EL (cell line): ENCODE measurements at regions not wholly inside any gene's neighbourhood (a gene's known extent, or its start where the extent isn't known, plus 50 kb on each side); places are given as distances from the start of the nearest gene placed in this dataset.

ENCODE experiments used
- DNase-seq: peaks from one replicate; pipeline ENCODE4 v3.0.0-alpha.2; 2016

DNA sequence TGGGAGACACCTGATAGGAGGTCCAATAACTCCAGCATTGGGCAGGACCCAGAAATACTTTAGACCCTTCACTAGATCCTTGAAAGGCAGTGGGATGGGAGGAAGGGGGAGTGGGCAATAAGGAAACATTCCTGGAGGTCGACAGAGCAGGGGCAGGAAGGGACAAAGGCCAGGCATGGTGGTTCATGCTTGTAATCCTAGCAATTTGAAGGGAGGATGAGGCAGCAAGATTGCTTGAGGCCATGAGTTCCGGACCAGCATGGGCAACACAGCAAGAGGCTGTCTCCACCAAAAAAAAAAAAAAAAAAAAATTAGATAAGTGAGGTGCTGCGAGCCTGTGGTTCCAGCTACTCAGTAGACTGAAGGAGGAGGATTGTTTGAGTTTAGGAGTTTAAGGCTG lies 134.9 kb downstream of the JCAD start:
- DNase-seq: no peak

DNA sequence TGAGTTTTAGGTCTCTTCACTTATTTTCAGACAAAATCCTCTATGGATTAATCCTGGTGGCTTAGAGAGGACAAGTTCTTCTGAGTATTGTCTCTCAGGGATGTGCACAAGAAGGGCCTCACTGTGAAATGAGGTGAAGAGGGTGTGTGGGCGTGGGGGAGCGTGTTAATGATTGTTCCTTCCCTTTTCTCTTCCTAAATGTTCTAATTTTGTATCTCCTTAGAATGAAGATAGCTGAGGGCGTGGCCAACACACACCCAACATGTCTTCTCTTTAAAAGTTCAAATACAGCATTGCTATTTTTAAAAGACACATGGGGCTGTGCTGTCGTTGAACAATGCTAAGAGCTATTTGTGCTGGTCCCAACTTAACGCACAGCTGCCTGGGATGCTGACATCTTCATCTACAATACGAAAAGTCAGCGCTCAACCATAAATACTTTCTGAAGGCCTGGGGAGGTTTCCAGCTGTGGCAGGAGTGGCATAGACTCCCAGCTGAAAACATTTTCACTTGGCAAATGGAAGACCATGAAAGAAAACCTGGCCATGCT lies 135.9 kb downstream of the JCAD start:
- DNase-seq: no peak

DNA sequence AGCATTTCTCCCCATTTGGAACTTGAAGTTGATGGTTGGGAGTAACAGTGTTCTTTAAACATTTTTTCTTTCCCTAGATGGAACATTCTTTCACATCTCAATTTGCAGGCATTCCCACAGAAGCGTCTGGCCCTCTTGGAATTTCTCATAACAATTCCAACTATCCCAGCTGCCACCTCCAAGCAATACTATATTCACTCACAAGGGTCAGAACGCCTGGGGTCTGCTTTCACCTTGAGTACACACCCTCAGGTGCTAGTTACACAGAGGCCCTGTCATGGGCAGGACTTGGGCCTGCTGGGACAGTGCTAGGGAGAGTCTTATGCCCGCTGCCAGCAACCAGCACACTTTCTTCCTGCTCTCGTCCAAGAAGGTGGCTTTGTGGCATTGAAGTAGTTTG lies 136.5 kb downstream of the JCAD start:
- no peak for DNase-seq

DNA sequence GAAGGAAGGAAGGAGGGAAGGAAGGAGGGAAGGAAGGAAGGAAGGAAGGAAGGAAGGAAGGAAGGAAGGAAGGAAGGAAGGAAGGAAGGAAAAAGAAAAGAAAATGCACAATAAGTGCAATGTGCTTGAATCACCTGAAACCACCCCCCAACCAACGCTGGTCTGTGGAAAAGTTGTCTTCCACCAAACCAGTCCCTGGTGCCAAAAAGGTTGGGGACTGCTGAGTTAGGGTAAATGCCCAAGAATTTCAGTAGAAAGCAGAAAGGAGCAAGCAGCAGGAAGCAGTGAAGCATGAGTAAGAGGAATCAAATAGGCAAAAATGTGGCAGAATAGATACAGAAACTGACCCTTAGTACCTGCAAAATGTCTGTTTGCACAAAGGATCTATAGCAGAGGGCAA lies 137.2 kb downstream of the JCAD start:
- no peak for DNase-seq

DNA sequence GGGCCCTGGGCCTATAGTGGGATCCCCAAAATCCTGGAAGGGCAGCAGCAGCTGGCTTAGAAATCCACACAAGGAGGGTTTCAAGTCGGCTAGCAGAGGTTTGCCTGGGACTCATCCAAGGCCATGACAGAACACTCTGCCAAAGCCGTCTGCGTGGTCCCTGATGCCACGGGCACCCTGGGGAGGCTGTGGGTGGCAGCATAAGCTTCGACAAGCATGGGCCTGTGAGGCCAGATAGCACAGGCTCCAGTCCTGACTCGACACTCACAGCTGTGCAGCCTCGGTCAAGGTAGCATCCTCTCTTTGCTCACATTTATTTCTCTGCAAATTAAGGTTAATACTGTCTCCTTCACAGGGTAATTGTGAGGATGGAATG lies 138.3 kb downstream of the JCAD start:
- no peak for DNase-seq

DNA sequence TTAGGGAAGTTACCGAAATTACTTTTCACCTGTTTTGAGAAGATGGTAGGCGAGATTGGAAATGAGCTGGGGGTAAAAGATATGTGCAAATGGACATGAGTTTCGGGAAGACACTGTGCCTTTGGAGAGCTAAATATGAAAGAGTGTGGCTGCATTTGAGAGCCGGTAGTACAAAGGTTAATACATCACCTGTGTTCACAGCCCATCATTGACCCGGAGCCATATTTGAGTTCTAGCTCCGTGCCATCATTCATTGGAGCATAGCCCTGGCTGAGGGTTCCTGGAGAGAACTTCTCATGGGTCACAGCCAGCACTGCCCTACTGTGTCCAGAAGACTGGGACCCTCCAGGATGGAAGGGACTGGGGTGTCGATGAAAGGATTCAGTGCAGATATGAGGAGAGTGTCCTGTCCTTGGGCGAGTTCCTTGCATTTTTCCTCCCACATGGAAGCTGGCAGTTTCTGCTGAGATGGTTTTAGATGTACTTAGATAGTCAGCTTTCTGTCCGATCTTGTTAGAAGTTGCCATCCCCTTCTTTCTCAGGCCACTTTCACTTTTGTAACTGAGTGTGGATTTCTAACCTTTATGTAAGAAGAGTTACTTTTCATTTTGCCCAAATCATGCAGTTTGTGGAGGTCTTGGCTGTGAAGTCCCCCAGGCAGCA lies 138.8 kb downstream of the JCAD start:
- DNase-seq: no peak

DNA sequence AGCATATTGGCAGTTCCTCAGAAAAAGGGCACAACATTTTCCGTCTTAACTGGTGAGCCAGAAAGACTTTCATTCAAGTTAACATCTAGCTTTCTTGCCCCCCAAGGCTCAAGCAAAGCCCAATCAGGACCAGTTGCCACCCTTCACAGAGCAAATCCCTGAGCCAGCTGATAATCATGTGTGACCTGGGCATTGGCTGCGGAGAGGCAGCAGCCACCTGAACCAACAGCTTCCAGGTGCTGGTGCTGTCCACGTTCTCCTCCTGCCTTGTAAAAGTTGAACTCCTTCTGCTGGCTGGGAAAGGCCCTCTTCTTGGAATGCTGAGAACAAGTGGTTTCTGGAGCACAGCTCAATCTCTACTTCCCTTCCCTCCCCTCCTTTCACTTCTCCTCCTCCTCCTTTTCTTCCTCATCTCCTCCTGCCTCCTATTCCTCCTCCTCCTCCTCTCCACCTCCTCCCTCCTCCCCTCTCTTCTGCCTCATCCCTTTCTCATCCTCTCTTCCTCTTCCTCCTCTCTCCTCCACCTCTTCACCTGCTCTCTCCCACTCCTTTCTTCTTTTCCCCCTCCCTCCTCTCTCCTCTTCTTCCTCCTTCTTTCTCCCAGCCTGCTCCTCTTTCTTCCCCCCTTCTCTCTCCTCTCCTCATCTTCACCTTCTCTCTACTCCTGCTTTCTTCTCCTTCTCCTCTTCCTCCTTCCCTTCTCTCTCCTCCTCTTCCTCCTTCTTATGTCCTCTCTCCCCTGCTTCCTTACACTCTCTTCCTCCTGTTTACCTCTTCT lies 140.6 kb downstream of the JCAD start:
- no peak for DNase-seq

DNA sequence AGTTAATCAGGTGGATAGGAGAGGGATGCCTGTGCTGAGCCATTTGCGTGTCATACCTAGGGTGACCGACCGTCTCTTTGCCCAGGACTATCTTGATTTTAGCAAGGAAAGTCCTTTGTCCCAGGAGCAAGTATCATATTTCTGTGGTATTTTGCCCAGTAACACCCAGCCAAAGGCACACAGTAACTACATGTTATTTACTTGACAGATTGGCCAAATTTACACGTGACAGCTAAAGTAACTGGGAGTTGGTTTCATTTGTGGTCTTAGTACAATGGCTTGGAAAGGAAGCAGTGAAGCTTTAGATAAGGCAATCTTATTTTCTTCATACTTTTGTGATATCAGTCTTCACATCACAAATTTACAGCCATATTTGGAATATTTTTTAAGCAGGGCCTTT lies 142.1 kb downstream of the JCAD start:
- DNase-seq: no peak

DNA sequence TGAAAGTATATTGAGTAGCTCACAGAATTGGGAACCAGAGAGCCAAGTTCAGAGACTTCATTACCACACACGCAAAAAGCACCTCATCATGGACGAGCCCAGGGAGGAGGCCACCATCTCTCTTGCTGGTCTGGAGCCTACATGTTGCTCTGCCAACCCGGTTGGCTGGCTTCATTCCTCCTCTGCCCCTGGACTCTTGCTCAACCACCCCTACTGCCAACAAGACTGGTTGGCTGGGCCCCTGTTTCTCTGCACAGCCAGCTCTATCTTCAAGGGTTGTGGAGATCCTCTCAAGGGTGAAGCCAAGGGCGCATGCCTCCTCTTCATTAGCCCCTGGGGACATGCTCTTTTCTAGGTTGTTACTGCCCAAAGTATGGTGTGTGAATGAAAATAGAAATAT lies 142.7 kb downstream of the JCAD start:
- no peak for DNase-seq

DNA sequence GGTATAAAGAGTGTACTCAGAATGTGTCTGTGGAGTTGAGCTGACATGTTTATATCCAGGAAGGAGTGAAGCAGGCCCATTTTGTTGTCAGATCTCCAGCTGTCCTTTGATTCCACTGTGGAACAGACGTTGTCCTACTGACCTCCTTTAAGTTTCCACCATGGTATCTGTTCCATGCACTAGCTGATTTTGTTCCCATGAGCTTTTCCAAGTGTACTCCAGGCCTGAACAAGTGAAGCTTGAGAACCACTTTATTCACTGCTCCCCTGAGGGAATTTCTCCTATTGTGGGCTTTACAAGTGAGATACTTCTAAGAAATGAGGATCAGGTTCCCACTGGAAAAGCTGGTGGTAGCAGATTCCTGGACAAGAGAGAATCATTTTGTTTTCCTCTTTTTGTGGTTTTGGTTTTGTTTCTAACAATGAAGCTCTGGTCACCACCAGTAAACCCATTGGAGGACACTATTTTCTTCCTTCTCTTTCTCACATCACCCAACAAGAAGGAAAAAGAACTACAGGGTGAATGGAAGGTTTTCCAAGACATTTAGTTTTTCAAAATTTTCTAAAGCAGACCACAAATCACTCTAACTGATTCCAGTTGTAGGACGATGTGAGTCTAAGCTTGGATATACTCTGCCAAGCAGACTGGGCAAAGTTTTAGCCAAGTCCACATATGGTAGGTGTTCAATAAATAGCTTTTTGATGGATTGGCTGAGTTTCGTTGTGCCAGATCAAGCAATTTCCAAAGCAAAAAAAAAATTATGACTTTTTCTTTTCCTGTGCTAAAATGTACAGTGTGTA lies 144.2 kb downstream of the JCAD start:
- DNase-seq: no peak

DNA sequence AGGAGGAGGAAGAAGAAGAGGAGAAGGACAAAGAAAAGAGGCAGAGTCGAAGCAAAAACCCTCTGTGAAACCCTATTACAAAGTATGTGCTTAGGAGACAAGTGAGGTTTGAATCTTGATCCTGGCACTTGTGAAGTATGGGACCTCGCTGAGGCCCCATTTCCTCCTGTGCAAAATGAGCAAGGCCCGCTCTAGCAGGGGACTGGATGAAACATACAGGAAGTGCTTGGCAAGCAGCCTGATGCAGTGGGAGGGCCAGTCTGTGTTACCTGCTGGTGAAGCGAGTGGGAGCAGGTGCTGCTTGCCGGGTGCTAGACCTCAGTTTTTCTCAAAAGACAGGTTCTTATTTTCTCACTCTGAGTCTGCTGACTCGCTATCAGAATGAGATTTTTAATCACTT lies 150.4 kb downstream of the JCAD start:
- no peak for DNase-seq

DNA sequence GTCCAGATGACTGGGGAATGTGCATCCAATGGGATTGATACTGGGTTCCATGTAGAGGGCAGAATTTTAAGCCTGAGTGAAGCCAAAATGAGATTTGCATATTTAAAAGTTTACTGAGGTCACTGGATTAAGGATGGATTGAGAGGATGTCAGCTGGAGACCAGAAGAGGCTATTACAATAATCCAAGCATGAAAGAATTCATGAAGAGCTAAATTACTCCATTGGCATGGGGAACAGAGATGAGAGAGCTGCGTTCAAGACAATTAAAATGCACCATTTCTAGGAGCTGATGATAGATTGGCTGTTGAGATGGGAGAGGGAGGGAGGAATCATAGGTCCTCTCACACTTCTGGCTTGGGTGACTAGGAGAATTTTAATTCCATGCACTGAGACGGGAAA lies 158.5 kb downstream of the JCAD start:
- no peak for DNase-seq

DNA sequence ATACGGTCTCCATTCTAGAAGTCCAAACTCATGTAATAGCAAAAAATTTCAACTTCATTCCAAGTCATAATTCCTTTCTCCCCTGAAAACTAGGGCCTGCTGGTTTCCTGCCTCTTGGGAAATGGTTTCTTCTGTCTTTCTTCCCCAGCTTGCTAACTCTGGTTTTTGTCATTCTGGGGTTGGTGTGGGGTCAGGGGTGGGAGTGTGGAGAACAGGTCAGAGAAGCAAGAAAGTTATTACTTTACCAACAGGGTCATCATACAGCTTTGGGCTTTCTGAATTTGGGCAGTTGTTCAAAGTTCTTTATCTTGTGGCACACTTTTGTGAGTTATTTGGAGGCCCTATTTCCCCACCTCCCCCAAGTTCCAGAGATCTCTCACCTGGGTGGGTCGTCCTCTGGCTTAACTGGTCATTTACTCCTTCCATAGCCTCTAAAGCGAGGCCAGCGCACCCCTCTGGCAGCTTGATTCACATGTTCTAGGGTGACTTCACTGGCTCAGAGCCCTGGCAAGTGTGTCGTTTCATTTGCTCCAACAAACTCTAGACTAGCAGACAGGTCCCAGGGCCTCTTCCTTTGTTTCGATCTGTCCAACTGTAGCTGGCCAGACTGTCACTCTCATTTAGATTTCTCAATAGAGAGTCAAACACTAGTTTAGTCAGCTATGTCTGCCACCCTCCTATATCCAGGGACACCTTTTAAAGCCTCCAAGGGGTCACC lies 161.2 kb downstream of the JCAD start:
- no peak for DNase-seq

DNA sequence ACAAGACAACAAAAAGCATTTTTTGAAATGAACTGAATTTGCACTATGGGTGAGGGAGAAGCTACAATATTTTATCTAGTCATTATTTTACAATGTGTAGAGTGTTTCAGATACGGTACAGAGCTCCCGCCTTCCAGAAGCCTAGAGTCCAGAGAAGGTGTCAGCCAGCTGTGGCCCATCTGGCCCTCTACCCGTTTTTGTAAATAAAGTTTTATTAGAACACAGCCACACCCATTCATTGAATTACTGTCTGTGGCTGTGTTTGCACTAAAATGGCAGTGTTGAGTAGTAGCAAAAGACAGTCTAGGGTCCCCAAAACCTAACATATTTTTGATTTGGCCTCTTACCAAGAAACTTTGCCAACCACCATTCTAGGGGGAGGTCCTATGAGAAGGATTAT lies 162.0 kb downstream of the JCAD start:
- no peak for DNase-seq

DNA sequence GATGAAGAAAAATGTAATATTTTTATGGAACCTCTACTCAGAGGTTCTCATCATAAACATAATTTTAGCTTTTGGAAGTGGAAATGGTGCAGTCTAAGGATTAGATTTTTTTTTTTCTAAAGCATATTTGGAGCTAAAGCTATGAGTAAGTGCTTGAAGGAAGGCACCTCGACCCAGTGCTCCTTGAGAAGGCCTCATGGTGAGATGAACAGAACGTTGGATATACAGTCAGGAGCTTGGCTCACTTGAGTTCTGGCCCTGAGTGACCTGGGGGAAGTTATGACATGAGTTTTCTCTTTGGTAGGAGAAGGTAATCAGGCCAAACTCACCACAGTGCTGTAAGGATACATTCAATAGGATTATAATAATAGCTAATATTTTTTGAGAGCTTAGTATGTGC lies 163.3 kb downstream of the JCAD start:
- DNase-seq: no peak

DNA sequence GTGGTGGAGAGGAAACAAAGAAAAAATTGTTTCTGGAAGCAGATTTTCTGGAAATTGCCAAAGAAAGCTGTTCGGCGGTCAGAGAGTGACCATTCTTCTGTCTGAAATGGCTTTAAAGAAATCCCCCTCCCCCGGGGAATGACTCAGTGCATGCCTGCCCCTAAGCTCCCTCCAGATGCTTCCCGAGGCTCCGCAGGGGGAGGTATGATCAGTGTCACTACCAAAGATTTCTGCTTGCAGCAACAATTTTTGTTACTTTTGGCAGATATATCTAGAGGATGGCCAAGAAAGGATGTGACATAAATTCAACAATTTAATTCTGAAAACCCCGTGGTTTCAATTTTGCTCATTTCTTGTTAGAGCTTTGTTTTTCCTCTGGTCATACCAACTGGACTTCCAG lies 163.9 kb downstream of the JCAD start:
- DNase-seq: peak; percentile 79

DNA sequence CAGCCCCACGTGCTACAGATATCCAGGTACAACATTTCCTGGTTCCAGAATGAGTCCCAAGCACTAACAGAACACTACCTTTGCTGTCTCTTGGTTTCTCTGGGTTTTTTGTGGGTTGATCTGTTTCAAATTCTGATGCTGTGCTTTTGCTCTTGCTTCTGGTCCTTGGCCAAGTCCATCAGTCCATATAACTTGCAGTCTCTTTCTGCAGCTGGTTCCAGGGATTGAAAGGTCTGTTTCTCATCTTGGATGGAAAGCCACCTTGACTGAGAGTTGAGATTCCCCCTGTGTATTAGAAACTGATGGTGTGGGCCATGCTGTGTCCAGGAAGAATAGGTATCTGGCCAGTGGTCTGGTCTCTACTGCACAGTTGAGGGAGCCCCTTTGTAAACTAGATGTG lies 171.1 kb downstream of the JCAD start:
- DNase-seq: no peak

DNA sequence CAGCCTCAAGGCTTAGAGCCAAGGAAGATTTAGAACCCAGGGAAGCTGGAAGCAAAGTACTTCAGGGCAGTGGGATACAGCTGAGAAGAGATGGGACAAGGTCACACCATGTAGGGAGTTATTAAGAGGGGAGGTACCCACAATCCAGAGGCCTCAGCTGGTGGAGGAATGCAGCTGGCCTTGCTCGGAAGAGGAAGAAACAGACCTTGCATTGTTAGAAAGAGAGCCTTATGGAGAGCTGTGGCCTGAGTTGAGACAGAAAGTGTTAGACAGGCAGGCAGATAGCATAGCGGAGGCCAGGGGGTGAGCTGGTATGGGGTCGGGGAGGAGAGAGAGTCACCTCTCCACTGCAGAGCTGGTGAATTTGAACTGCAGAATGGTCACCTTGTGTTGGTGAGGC lies 173.1 kb downstream of the JCAD start:
- no peak for DNase-seq

DNA sequence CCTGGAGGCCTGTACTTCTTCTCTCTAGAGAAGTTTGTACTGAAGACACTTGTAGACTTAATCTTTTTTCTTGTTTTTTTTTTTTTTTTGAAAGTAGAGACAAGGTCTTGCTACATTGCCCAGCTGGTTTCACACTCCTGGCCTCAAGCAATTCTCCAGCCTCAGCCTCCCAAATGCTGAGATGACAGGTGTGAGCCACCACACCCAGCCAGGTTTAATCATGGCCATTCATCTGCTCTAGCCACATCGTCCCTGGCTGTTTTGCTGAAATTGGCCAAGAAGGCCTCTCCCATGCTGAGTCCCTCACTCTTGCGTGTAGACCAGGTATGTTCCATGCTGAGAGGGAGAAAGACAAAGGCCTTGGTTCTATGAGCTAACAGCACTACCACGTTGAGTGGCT lies 176.2 kb downstream of the JCAD start:
- DNase-seq: no peak

DNA sequence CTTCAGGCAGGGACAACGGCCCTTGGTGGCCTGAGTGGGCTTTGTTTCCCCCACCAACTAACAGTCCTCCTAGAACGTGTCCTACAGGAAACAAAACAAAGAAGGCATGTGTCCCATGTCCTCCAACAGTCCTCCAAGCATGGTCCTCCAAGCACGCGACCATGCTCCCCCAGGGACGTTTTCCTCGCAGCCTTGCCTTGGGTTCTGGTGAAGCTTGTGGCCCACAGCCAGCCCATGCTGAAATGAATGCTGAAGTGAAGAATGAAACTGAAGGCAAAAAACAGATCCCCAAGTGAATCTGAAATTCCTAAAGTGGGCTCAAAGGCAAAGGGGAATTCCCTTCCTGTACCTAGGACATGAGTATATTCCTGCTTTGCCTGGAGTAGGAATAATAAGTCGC lies 176.6 kb downstream of the JCAD start:
- DNase-seq: no peak

DNA sequence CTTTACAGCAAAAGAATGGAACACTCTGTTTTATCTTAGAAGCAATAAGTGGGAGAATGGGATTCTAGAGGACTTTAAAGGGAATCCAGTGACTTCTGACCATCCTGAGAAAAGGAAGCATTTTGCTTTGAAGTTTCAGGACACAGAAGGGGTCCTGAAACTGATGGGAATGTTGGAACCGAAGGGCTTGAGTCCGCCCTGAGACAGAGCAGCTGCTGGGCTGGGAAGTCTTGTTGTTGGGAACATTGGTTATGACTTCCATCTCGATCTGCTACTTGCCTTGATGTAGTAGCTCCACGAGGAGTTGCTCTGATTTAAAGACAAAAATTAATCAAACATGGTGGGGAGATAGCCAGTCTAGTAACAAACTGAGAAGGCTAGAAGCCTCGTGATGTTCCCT lies 177.6 kb downstream of the JCAD start:
- no peak for DNase-seq

DNA sequence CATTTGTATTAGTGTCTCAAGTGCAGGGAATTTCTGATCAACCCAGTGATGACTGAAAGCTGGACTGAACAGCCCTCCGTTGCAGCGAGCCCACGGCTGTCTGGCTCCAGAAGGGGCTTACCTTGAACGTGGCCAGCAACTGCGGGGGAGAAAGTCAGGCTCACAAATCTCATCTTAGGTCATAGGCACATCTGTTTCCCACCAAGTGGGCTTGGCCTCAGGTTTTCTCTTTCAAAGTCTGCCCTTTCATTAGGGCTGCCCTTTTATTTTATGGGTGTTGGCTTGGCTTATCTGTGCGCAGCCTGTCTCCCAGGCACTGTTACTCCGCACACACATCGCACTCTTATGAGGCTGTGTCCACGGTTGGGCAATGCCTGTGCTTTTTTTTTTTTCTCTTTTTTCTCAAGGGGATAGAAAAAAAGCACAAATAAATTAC lies 178.0 kb downstream of the JCAD start:
- DNase-seq: no peak

DNA sequence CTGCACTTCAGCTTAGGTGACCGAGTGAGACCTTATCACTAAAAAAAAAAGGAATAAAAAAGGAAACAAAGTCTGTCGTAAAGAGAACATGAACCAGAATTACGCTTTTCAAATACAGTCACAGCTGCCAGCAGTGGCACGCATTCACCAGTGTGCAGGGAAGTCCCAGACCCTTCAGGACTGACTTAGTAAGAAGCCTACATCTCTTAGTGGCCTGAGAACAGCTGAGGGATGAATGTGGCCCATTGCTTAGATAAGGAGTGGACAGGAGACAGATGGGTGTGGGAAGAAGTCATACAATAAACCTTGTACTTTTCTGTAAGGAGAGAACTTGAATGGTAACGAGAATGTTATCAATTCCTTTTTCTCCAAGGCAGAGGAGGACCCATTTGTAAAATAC lies 178.5 kb downstream of the JCAD start:
- DNase-seq: no peak
